Stimulated activated CD4-positive, alpha-beta T cell treated with anti-CD3 and anti-CD28 coated beads, Interleukin-15, amount 100 ng/mL, for 24 hours (primary cell): ENCODE measurements at regions not wholly inside any gene's neighbourhood (a gene's known extent, or its start where the extent isn't known, plus 50 kb on each side); places are given as distances from the start of the nearest gene placed in this dataset.

Experiments used
- DNase-seq: peaks from one replicate; pipeline ENCODE4 v3.0.0-alpha.2; 2020

DNA sequence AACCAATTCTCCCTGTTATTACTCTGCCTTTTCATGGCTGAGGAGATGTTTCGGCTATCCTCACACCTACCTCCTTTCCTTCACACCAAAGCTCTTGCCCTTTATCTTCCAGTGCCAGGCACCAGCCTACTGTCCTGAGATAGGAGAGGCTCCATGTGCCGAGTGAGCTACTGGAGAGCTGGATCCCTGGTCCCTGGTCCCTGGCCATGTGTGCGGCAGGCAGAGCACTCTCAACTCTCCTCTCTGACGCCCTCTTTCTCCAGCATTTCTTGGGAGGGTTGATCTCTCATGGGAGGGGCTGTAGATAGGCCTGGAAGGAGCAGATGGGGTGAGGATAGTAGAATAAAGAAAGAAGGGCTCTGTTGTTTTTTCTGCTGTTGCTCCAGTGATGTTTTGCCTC is 277.1 kb upstream of the UMPS start:
- DNase-seq, result no peak

DNA sequence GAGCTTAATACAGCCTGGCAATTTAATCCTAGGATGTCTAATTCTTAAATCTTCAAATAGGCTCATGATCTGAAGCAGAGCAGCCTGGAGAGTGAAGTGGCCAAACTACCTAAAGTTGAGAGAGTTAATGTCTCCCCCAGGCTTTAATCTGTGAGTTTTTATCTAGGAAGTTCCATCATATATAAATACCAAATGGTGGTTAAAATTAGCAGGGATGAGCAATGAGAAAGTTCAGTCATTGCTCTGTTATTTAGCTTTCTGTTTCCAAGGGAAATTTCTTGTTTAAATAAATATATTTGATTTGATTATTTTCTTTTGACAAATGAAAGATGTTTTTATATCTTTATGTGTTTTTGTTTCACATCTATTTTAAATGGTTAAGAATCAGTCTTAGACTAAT is 274.4 kb upstream of the UMPS start:
- no peak for DNase-seq

DNA sequence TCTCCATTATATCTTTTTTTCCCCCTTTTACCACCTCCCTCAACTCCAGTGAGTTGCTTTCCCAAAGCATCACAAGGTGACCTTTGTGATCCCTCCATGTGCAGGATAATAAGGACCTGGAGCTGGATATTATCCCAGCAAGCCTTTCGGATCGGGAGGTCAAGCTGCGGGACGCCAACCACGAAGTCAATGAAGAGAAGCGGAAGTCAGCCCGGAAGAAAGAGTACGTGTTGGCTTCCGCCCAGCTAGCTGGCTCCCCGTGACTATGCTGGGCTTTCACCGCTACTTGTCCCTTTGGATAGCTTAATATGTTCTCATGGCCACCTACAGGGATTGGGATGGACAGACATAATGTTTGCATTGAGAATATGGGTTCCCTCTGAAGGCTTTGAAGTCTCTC is 273.7 kb upstream of the UMPS start:
- no peak for DNase-seq

DNA sequence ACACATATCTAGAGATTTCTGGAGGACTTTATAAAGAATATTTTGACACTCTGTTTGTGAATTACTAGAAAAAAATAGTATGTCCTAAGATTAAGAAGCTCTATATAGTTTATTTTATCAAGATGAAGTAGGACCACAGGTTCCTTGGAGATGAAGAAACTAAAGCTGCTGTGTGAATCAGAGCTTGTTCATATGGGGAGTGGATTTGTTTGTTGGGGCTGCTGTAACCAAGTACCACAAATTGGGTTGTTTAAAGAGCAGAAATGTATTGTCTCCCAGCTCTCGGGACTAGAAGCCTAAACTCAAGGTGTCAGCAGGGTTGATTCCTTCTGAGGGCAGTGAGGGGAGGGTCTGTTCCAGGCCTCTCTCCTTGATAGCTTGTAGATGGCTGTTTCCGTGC is 270.6 kb upstream of the UMPS start:
- no peak for DNase-seq

DNA sequence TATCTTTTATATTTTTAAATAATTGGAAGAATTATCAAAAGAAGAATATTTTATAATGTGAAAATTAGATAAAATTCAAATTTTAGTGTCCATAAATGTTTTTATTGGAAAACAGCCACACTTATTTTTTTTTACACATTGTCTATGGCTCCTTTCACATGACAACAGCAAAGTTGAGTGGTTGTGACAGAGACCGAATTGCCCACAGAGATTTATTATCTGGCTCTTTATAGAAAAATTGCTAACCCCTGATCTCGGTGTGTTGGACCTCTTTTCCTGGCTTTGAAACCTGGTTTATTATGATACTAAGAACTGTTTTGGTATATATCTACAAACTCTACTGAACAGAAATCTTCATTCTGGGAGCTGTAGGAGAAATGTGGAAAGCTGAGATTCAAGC is 269.1 kb upstream of the UMPS start:
- DNase-seq, result no peak

DNA sequence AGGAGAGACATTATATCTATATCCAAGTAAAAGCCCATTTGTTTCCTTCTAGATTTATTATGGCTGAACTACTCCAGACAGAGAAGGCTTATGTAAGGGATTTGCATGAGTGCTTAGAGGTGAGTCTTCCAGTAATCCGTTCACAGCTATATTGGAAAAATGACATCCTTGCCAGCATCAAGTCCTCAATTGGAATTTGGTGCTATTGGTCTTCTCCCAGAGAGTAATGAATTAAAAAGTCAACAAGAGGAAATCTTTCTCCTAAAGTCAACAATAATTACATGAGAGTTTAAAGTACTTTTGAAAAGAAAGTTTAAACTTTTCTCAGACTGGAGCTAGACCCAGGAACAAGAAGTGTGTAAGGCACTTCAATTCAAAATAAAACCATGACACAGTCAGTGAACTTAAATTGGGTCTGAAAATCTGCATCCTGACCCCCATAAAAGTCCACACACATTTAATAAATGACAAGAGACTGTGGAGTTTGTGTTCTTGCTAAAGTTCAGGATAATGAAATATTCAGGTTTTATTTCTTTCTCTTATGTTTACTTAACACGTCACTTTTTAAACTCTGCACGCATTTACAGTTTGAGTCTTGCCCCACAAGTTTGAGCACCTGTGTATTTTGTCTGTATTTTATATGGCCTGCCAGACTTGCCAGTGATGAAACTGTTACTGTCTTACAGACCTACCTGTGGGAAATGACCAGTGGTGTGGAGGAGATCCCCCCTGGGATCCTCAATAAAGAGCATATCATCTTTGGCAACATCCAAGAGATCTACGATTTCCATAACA is 268.2 kb upstream of the UMPS start:
- DNase-seq, result no peak

DNA sequence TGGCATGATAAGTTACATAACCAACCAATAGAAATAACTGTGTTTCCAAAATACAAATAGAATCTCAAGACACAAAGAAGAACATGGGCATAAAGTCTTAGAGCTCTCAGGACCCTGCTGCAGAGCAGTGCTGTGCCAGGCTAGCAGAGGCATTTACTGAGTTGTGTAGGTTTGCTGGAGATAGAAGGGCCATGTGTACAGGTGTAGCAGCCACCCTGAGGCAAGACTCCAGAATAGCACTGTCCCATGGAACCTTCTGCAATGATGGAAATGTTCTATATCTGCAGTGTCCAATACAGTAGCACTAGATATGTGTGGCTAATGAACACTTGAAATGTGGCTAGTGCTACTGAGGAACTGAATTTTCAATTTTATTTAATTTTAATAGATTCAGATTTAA is 267.0 kb upstream of the UMPS start:
- DNase-seq, result no peak

DNA sequence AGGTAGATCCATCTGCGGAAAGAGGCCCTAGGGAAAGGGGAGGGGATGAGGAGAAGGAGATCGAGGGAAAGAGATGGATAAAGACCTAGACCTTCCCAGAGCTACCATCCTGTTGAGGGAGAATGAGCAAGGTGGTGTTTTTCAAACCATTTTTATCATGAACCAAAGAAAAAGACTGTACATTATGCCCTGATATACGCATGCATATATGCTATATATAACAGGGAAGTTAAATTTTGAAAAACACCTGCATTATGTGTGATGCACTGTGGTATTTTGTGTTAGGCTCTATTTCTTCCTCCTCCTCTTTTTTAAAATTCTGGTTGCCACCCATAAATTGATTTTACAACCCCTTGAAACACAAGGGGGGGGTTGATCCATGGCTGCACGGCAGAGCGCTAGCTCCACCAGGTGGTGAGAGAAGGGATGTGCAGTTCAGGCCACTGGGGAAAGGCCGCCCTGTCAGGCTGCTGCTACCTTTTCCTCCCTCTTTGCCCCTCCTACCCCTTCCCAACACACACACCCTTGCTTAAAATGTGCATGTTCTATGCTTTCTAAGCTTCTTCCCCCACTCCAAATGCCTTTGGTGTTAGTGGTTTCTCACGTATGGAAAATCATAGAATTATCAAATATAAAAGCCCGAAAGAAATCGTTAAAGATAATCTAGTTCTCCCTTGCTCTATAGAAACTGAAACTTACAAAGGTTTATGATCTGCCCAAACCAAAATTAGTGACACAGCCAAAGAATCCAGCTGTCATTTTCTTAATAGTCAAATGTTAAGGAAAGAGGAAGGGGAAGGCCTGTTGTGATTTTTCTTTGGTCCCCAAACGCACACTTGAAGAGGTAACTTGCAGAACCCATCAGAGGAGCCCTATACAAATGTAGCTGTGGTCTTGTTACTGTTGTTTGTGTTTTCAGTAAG is 262.0 kb upstream of the UMPS start:
- DNase-seq, result peak; percentile 31

DNA sequence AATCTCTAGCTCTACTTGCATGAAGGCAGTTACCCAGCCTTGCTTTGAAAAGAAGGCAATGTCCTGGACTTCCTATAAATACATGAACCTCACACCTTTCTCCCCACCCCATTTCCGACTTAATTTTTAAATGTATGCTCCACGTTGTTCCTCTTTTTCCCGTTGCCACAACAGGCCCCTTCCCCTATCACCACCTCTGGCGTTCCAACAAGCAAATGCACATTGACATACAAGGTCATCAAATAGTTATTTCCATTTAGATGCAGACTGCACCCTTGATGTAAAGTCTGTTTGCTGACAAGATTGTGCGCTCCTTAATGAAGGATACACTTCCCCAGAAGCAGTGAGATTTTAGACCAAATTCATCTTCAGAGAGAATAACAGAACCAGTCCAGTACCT is 260.7 kb upstream of the UMPS start:
- DNase-seq, result no peak

DNA sequence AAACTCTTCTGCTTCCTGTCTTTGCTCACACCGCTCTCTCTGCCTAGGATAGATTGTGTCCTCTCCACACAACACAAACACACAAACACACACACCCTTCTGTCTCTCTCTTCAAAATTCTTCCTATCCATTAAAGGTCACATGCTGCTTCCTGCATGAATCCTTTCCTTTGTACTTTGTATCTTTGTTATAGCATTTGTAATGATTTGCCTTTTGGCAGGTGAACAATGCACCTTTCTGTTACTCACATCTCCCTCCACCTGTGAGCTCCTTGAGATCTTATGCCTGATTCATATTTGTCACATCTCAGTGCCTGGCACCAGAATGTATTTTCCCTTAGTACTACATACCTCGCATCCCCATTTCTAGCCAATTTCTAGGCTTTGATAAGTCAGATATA is 251.4 kb upstream of the UMPS start:
- no peak for DNase-seq

DNA sequence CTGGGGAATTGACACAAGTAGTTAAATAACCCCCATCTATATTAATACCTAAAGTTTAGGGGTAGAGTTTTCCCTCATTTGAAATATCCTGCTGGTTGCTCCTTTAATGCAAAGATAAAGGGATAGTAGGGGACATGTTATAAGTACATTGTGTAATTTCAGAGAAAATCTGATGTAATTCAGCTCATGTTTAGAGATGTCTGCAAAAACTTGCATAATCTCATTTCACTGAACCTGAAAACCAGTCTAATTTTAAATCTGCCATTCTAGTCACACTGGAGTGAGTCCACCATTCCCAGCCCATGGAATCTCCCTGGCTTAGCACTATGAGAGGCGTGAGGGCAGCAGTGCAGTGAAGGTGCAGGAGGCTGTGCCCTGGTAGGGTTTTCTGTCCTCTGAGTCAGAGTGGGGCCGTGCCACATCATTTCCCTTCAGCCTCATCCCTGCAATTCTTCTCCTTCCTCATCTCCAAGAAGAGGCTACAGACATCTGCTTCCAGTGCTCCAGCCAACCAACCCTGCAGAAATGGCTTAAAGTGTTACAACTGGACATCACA is 246.3 kb upstream of the UMPS start:
- DNase-seq, result no peak

DNA sequence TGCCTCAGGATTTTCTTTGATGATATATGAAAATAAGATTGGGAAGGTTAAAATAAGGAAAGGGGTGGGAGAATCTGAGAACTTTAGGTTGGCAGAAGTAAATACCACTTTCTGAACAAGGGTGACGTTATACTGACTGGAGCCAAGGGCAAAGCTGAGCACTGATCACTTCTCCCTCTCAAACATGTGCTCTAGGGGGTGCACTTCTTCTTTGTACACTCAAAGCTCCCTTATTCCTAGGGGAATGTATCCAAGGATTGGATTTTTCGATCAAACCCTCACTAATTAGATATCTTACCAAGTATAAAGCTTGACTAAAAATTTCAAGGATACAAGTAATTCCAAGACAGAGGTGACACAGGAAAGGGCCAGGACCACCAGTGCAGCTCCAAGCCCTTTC is 243.9 kb upstream of the UMPS start:
- no peak for DNase-seq

DNA sequence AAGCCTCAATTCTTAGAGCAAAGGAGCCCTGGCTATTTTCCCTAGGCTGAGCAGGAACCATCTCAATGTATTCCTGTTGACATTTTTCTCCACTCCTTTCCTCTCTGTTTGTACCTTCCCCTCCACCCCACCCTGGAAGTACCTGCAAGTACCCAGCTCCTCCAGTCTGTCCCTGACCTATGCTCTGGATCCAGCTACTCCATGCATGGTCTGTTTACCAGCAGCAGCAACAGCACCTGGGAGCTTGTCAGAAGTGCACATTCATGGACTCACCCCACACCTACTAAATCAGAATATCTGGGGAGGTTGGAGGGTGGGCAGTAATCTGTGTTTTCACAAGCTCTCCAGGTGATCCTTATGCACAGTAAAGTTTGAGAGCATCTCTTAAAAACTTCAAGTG is 240.7 kb upstream of the UMPS start:
- DNase-seq, result no peak

DNA sequence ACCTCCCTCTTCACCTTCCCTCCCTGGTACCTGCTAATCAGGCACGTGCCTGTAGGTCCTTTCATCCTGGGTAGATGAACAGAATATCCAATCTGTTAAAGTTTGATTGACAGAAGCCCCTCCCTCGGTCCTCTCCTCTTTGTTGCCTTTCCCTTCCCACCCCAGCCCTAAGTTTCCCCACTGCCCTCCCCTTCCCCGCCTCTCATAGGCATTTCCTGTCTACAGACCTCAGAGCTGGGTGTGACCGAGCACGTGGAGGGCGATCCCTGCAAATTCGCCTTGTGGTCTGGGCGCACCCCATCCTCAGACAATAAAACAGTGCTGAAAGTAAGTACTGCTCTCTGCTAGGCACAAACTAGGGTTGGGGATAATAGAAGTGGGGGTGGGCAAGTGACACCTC is 239.2 kb upstream of the UMPS start:
- DNase-seq, result no peak

DNA sequence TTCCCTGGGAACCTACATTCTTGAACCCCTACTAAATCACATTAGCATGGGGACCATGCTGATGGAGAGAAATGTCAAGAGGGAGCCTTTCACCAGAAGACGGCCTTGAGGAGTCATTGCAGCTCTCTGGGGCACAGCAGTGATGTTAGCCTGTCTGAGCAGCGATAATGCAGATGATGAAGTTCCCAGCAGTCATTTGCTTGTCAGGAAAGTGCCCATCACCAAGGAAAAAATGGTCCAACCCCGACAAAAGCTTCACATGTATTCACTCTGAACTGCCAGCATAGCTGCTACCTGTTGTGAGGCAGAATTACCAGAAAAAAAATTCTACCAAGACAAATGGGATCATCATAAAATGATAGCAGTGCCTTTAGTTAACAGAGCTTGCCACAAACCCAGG is 238.4 kb upstream of the UMPS start:
- DNase-seq, result no peak

DNA sequence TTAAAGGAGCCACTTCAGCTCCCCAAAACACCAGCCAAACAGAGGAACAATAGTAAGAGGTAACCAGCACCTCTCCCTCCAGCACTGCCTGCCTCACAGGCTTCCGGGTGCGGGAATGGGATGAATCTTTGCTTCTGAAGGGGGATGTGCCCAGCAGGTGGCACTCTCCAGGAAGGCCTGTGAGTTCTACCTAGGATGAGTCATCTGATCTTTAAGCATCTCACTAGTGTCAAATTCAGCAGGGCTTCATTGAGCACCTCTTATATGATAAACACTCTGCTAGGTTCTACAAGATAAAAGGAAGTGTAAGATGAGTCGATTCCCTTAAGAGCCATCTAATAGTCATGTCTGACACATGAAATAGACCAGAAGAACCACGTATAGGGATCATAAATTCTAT is 237.4 kb upstream of the UMPS start:
- peak; percentile 20 for DNase-seq

DNA sequence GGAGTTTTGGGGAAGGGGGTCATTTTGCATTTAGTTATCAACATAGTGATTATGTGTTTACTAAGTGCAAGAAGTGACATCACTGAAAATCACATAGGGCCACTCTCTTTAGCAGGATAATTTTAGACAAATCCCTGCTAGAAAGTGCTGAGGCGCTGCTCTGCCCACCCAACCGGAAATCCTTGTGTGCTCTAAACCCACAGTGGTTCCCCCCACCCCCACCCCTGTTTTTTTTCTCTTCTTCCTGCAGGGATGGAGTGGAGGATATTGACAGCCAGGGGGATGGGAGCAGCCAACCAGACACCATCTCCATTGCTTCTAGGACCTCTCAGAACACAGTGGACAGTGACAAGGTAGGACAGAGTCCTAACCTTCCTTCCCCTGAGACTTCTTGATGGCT is 234.2 kb upstream of the UMPS start:
- DNase-seq, result no peak

DNA sequence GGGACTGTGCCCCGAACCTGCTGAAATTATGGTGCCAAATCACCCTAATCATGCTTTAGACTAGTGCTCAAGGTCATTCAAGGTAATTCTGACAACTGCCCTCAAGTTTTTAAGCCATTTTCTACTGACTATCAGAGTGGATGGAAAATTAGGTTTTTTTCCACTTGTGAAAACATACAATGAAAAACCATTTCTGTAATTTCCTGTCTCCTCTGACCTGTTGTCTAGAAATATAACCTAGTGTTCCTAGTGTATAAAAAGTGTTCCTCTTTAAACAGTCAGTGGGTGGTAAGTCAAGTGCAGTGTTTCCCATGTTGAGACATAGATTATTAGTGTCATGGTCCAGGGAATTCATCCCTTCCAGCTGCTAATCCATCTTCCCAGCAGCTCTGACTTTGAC is 232.8 kb upstream of the UMPS start:
- no peak for DNase-seq

DNA sequence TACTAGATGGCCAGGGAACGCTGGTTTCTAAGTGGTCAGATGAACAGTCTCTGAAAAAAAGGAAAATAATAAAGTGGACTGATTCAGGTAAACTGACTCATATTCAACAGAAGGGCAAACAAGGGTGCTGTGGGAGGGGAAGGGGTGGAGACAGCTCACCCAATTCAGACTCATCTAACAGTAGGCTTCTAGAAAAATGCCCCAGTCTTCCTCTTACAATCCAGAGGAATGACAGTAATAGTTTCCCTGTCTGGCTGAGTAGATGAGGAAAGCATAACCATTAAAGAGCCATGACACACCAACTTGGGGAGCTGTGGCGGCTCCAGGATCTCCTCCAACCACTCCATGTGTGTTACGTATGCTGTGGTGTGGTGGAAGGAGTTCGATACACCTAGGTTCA is 231.4 kb upstream of the UMPS start:
- no peak for DNase-seq

DNA sequence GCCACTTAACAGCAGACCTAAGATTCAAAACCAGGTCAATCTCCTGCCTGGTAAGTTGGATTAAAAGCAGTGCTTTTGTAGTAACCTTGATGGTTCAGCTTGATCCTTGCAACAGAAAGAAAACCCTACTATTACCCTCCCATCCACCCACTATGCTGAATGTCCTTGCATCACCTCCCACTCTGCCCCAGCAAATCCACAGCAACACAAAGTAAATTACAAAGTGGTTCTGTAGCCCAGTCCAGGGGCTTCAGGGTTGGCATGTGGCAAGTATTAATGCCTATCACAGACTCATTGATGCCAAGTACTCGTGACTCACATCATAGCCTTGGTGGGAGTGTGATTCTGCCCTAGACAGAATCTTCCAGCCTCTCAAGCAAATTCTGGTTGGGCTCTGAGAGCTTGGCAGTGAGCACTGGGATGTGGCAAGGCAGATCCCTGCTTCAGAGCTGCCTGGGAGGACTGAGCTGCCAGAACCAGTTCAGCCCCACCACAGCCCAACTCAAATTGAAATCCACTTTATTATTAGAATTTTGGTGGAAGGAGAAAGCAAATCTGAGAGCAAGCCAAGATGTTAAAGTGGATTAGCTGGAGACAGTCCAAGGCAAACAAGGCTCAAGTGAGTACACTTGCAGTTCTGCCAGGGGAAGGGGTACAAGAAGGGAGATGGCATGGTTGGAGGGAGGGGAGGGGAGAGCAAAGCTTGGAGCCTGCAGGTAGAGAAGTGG is 225.8 kb upstream of the UMPS start:
- DNase-seq, result no peak

DNA sequence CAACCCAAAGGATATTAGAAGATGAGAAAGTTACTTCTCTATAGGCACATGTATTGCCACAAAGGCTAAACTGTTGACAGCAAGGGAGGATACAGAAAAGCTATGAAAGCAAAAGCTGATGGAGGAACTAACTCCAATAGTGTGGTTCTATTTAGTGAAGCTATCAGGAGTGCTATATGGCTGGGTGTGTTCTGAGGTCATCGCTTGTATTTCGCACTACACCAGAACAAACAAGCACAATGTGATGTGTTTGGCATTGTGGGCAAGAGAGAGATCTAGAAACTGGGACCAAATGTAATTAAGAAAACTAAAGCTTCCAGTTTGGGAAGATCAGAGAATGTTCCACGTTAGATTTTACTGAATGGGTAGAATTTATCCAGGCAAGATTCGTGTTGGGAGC is 220.4 kb upstream of the UMPS start:
- no peak for DNase-seq

DNA sequence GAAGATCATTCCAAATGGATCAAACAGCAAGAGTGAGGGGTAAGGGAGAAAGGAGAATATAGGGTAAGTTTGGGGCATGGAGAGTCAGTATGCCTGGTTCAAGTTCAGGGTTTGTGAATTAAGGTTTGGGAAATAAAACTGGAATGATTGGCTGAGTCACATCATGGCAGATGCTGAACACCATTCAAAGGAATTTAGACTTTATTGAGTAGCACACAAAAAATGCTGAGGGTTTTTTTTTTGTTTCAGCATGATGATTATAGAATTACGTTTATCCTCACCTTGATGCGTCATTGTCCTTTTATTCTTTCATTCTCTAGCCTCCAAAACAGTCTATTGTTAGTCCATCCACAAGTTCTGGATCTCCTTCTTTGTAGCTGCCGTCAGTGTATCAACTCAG is 220.0 kb upstream of the UMPS start:
- DNase-seq, result no peak

DNA sequence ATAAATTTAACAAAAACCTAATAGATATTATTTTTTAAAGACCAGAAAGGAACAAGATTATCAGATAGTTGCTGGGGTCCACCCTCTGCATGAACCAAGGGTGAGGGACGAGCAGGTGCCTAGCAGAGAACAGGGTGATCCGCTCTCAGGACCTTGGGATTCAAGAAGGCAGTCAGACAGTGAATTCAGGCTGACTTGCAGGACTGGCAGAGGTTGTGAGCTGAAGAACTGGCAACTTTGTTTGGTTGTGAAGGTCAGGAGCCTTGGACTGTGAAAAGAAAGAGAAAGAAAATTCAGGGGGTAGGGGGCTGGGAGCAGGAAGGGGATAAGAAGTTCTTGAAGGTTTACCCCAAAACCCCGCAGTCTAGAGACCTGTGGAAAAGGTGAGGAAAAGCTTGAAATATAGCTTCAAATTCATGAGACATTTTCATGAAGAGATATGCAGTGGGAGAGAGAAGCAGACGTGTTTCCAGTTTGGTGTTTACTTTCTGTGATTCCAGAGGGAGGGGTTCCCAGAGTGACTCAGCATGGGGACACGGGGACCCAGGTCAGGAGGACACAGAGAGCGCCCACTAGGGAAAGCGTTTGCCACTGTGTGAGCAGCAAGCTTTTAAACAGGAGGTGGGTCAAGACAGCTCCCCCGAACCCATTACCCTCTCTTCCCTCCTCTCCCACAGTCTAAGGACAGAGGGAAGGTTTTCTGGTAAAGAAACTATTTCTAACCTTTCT is 217.2 kb upstream of the UMPS start:
- DNase-seq, result no peak
